GM12875 (cell line): ENCODE measurements at regions not wholly inside any gene's neighbourhood (a gene's known extent, or its start where the extent isn't known, plus 50 kb on each side); places are given as distances from the start of the nearest gene placed in this dataset.
"Not testable (repeated sequence)": the region's sequence is repeated elsewhere in the genome, so short reads cannot be mapped to it uniquely, and the experiment has no call there.

Experiments
- H3K4me3 ChIP-seq: one replicate; pipeline ENCODE4 v1.5.1; 2011; ENCODE audit warnings: low read depth, low read length, control low read depth
- TF ChIP-seq, protein P1 (sequence below): IDR thresholded peaks from 2 replicates; pipeline ENCODE4 v1.5.1; 2011; ENCODE audit warnings: low read depth, mild to moderate bottlenecking, control low read depth, inconsistent platforms, low read length, moderate library complexity, borderline replicate concordance; ENCODE audit not compliant: insufficient read depth

DNA sequence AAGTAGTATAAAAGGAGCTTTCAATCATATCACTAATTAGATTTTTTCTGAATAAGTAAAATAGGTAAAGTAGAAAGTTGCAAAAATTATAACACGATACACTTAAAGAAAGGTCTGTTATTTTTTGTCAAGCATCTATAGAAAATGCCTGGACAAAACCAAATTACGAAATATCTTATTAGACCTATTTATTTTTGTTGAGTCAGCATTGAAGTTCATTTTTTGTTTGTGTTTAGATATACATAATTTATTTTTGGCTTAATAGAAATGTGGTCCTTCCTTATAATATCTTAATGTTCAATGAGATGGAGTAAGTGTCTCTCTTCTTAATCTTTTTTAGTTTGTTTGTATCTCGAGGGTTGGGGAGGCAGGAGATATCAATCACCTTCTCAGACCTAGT is 214.8 kb upstream of the GRIA1 start:
- no peak overlapping the region for H3K4me3 ChIP-seq
- TF ChIP-seq, protein P1, sequence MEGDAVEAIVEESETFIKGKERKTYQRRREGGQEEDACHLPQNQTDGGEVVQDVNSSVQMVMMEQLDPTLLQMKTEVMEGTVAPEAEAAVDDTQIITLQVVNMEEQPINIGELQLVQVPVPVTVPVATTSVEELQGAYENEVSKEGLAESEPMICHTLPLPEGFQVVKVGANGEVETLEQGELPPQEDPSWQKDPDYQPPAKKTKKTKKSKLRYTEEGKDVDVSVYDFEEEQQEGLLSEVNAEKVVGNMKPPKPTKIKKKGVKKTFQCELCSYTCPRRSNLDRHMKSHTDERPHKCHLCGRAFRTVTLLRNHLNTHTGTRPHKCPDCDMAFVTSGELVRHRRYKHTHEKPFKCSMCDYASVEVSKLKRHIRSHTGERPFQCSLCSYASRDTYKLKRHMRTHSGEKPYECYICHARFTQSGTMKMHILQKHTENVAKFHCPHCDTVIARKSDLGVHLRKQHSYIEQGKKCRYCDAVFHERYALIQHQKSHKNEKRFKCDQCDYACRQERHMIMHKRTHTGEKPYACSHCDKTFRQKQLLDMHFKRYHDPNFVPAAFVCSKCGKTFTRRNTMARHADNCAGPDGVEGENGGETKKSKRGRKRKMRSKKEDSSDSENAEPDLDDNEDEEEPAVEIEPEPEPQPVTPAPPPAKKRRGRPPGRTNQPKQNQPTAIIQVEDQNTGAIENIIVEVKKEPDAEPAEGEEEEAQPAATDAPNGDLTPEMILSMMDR: no peak

DNA sequence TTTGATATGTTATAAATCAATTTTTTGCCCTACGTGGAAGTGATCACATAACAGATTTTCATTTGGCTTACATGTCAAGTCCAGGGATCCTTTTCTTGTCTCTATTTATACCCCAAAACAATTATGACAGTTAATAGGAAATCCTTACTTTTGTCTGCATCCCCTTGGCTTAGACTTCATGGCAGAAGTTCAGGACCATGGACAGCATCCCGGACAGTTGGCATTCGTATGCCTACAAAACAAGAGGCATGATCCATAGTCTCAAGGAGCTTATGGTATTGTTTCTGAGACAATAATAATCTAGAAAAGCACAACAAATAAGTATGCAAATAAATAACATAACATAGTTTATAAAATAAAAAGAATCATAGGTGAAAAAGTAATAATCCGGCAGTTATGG is 214.3 kb upstream of the GRIA1 start:
- TF ChIP-seq, protein P1: no peak
- no peak overlapping the region for H3K4me3 ChIP-seq

DNA sequence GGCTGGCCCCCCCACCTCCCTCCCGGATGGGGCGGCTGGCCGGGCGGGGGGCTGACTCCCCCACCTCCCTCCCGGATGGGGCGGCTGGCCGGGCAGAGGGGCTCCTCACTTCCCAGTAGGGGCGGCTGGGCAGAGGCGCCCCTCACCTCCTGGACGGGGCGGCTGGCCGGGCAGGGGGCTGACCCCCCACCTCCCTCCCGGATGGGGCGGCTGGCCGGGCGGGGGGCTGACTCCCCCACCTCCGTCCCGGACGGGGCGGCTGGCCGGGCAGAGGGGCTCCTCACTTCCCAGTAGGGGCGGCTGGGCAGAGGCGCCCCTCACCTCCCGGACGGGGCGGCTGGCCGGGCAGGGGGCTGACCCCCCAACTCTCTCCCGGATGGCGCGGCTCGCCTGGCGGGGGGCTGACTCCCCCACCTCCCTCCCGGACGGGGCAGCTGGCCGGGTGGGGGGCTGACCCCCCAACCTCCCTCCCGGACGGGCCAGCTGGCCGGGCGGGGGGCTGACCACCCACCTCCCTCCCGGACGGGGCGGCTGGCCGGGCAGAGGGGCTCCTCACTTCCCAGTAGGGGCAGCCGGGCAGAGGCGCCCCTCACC is 194.1 kb upstream of the GRIA1 start:
- H3K4me3 ChIP-seq: not testable (repeated sequence)

DNA sequence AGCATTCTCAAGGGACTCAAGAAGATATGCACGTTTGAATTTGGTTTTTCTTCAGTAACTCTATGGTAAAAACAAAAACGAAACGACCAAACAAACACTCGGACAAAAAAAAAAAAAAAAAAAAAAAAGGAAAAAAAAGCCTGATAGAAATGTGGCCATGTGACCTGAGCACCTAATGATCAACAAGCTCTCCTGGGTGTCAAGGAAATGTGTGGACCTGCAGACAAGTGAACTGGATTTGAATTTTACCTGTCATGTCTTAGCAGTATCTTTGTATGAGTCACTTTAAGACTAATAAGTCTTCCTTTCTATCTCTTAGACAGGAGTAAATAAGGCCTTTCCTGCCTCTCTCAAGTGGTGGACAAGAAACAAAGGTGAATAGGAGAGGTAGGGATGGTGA is 190.6 kb upstream of the GRIA1 start:
- no peak overlapping the region for H3K4me3 ChIP-seq
- TF ChIP-seq, protein P1: no peak

DNA sequence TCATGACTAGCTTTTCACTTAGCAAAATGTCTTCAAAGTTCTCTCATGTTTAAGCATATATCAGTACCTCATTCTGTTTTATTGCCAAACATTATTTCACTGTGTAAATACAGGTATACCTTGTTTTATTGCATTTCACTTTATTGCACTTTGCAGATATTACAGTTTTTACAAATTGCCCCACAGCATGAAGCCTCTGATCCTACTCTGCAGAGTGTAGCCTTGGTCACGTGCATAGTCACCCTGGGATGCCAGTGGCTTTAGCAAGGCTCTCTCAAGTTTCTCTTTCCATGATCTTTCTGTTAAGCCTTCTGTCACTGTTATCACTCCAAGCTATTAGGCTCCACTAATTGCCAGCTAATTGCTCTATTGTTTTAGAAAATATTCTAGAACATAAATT is 182.2 kb upstream of the GRIA1 start:
- TF ChIP-seq, protein P1: no peak
- no peak overlapping the region for H3K4me3 ChIP-seq

DNA sequence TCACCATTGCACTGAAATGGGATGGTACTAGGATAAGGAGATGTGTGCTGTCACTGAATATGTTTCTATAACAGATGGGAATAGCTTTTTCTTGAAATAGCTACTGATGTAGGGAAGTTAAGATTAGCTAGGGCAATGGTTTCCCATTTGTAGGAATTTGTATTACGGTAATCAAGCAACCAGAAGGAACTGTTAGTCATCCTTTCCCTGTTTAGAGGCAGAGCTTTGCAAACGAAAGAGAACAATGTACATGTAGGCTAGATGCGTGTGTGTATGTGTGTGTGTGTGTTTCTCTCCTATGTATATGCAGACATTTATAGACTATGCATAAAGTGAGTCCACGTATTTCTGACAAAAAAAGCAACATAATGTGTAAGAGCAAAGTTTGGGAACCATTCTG is 171.9 kb upstream of the GRIA1 start:
- no peak overlapping the region for H3K4me3 ChIP-seq
- TF ChIP-seq, protein P1: no peak

DNA sequence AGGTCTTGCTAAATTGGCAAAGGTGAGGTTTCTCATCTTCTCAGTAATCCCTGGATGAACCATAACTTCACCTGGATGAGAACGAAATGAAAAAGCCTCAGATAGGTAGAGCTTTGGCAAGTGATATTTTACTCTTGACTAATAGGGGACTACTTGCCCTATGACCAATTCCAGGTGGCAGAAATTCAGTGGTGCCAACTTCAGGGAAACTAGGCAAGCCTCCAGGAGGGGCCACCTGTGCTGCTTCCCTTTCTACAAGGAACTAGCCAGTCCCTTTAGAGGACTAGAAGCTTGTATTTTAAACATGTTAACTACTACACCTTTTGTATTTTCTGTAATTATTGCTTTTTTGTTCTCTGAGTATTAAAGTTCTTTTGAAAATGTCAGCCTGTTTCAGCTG is 169.0 kb upstream of the GRIA1 start:
- H3K4me3 ChIP-seq: no peak overlapping the region
- TF ChIP-seq, protein P1: no peak

DNA sequence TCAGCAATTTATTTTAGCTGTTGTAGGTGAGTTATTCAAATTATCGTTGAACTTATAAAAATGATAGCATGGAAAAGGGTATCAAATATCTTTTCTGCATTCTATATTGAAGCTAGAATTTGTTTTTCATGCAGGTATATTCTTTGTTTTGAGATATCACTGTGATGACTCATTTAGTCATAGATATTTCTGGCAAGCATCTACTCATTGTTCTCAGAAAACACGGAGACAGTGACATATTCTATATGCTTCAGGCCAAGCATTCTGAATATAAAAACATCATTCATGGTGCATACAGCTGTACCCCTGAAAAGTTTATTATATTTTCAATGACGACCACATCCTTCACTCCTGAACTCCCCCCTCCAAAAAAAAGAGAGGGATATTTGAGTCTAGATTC is 150.3 kb upstream of the GRIA1 start:
- TF ChIP-seq, protein P1: no peak
- H3K4me3 ChIP-seq: no peak overlapping the region
